ENCODE measurements at regions not wholly inside any gene's neighbourhood (a gene's known extent, or its start where the extent isn't known, plus 50 kb on each side); places are given as distances from the start of the nearest gene placed in this dataset.

- DNase-seq (ENCODE audit: low read depth), result no peak
Observed at GRCh38 chr13:106234636-106235035, 300.8 kb downstream of the EFNB2 start.

- no peak for DNase-seq (ENCODE audit: low read depth)
Observed at GRCh38 chr13:106233134-106233735, 302.2 kb downstream of the EFNB2 start.

- DNase-seq (ENCODE audit: low read depth), result no peak
Observed at GRCh38 chr13:106232681-106233080, 302.8 kb downstream of the EFNB2 start.

GRCh38 chr13:106230450-106230849 lies 305.0 kb downstream of the EFNB2 start:
- no peak for DNase-seq (ENCODE audit: low read depth)

GRCh38 chr13:106225126-106225525 lies 310.3 kb downstream of the EFNB2 start:
- DNase-seq (ENCODE audit: low read depth), result no peak

GRCh38 chr13:106220211-106220610 lies 315.3 kb downstream of the EFNB2 start:
- DNase-seq (ENCODE audit: low read depth), result no peak

GRCh38 chr13:106213028-106213757 lies 322.3 kb downstream of the EFNB2 start:
- DNase-seq (ENCODE audit: low read depth), result no peak

- DNase-seq (ENCODE audit: low read depth), result no peak
Observed at GRCh38 chr13:106212386-106213010, 323.0 kb downstream of the EFNB2 start.

- no peak for DNase-seq (ENCODE audit: low read depth)
Observed at GRCh38 chr13:106210324-106210723, 325.1 kb downstream of the EFNB2 start.

- no peak for DNase-seq (ENCODE audit: low read depth)
Observed at GRCh38 chr13:106205871-106206270, 329.6 kb downstream of the EFNB2 start.

- DNase-seq (ENCODE audit: low read depth), result no peak
Observed at GRCh38 chr13:106197496-106197895, 338.0 kb downstream of the EFNB2 start.

- DNase-seq (ENCODE audit: low read depth), result no peak
Observed at GRCh38 chr13:106187501-106188095, 347.9 kb downstream of the EFNB2 start.

- no peak for DNase-seq (ENCODE audit: low read depth)
Observed at GRCh38 chr13:106187101-106187500, 348.4 kb downstream of the EFNB2 start.

GRCh38 chr13:106186366-106187030 lies 349.0 kb downstream of the EFNB2 start:
- no peak for DNase-seq (ENCODE audit: low read depth)

GRCh38 chr13:106184790-106185189 lies 350.7 kb downstream of the EFNB2 start:
- DNase-seq (ENCODE audit: low read depth), result no peak

GRCh38 chr13:106183410-106184065 lies 351.9 kb downstream of the EFNB2 start:
- no peak for DNase-seq (ENCODE audit: low read depth)

GRCh38 chr13:106182404-106182803 lies 353.1 kb downstream of the EFNB2 start:
- no peak for DNase-seq (ENCODE audit: low read depth)

- DNase-seq (ENCODE audit: low read depth), result no peak
Observed at GRCh38 chr13:106178816-106179215, 356.6 kb downstream of the EFNB2 start.

- DNase-seq (ENCODE audit: low read depth), result no peak
Observed at GRCh38 chr13:106177146-106177545, 358.3 kb downstream of the EFNB2 start.

GRCh38 chr13:106176117-106176516 lies 359.3 kb downstream of the EFNB2 start:
- DNase-seq (ENCODE audit: low read depth), result no peak

GRCh38 chr13:106173891-106174610 lies 361.4 kb downstream of the EFNB2 start:
- DNase-seq (ENCODE audit: low read depth), result no peak

All from activated T-cell treated with anti-CD3 and anti-CD28 coated beads for 1 hour (primary cell).